DOHH2 (cell line): ENCODE measurements at regions not wholly inside any gene's neighbourhood (a gene's known extent, or its start where the extent isn't known, plus 50 kb on each side); places are given as distances from the start of the nearest gene placed in this dataset.

Experiments
- CTCF ChIP-seq: fragments of 200-600 bp; sonication (generic); IDR thresholded peaks from one replicate; pipeline ENCODE4 v1.5.1; 2014; ENCODE audit warnings: antibody characterized with exemption, mild to moderate bottlenecking, low read depth, low read length; ENCODE audit not compliant: poor library complexity, severe bottlenecking
- EZH2phosphoT487 ChIP-seq: fragments of 200-600 bp; sonication (generic); IDR thresholded peaks from 2 replicates; pipeline ENCODE4 v1.6.1; 2017; ENCODE audit warnings: borderline replicate concordance, mild to moderate bottlenecking, antibody characterized with exemption, low read length, moderate library complexity, mixed read lengths

GRCh38 chr2:6212491-6212890 is 520.3 kb downstream of the SOX11 start:
- TF ChIP-seq CTCF (no peak), EZH2phosphoT487 (no peak)
